Ectodermal cell (in vitro differentiated cells): ENCODE measurements at regions not wholly inside any gene's neighbourhood (a gene's known extent, or its start where the extent isn't known, plus 50 kb on each side); places are given as distances from the start of the nearest gene placed in this dataset.

Experiments
- H3K27ac ChIP-seq: 2 replicates; pipeline ENCODE4 v1.7.0; 2013; ENCODE audit warnings: mild to moderate bottlenecking, low read depth, low read length; ENCODE audit not compliant: insufficient read depth, poor library complexity, severe bottlenecking
- H3K27me3 ChIP-seq: 2 replicates; pipeline ENCODE4 v1.7.0; 2013; ENCODE audit warnings: mild to moderate bottlenecking, low read length; ENCODE audit not compliant: insufficient read depth, control insufficient read depth, poor library complexity, severe bottlenecking
- H3K36me3 ChIP-seq: one replicate; pipeline ENCODE4 v1.7.0; 2013; ENCODE audit warnings: low read length; ENCODE audit not compliant: control insufficient read depth, insufficient read depth
- H3K4me1 ChIP-seq: one replicate; pipeline ENCODE4 v1.7.0; 2013; ENCODE audit warnings: low read length; ENCODE audit not compliant: control insufficient read depth, insufficient read depth
- H3K4me3 ChIP-seq: 2 replicates; pipeline ENCODE4 v1.7.0; 2013; ENCODE audit warnings: low read depth, low read length, control low read depth; ENCODE audit not compliant: insufficient read depth
- H3K9me3 ChIP-seq: 2 replicates; pipeline ENCODE4 v1.7.0; 2013; ENCODE audit warnings: mild to moderate bottlenecking, low read length, moderate library complexity; ENCODE audit not compliant: control insufficient read depth
- WGBS, 2 experiments: methylation state at CpG; one replicate each; pipeline ENCODE4 v1.1.7; 2013; ENCODE audit warnings: missing lambda C conversion rate in 2 of 2; 5-methylcytosine and 5-hydroxymethylcytosine counted together

DNA sequence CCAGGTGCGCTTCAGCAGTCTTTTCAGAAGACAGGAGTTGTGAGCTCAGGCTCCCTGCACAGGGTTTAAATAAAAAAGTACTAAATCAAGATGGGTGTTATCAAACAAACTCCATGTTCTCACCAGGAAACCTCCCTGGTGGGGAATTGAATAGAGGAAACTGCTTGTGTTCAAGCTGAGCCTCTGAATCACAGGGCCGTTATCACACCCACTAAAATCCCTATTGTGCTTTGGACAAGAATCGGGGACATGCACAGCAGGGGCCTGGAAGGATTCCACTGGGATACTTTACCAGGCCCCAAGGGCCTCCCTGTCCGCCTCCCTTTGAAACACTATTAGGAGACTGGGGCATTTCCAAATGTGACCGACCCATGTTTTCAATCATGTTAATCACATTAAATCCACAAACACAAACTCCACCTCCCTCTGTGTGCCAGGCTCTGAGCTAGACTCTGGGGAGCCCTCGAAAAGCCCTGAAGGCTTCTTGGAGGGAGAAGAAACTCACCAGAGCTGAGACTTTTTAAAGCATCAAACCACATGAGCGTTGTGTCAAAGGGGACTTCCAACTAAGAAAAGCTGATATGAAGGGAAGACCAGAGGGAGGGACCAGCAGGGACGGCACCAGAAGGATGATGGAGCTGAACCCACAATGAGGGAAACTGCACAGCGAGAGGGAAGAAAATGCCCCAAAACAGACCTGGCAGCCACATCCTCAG, 458.7 kb upstream of the ID2 start:
- Histone ChIP-seq H3K4me3 (no peak overlapping the region), H3K27me3 (no peaks in the 10 kb centered on the region), H3K36me3 (no peaks in the 10 kb centered on the region), H3K9me3 (no peaks in the 10 kb centered on the region), H3K4me1 (peaks cover 7% of the 10 kb centered on the region), H3K27ac (no peak overlapping the region)
- 63 to 65% methylated on average over 9 of the region's 9 CpGs for WGBS, 2 experiments

DNA sequence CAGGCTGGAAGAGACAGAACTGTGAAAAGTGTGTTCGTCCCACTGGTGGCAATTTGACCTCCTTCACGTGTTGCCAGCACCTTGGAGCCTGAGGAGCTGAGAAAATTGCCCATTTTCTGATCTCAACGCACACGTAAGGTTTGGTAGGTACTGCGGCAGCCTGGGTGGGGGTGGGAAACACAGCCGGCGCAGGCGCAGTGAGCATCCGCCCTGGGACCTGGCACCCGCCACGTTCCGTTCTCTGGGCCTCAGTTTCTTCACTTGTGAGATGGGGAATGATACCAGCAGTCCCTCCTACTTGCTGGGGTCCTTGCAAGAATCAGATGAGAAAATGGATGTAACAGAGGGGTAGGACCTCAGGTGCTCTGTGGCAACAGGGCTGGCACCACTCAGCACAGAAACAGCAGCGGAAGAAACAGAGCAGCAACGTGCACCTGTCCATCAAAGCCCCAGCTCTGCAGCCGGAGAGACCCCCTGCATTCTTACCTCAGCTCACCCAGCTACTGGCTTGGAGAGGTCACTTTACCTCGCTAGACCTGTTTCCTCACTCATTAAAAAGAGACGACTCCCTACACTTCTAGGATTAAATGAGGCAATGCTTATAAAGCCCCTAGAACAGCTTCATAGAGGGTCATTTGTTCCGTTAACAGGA, 458.0 kb upstream of the ID2 start:
- no peak overlapping the region for H3K27ac ChIP-seq
- H3K9me3 ChIP-seq: no peaks in the 10 kb centered on the region
- H3K36me3 ChIP-seq: no peaks in the 10 kb centered on the region
- no peak overlapping the region for H3K4me3 ChIP-seq
- no peaks in the 10 kb centered on the region for H3K27me3 ChIP-seq
- H3K4me1 ChIP-seq: no peaks in the 10 kb centered on the region
- WGBS, 2 experiments: 86 to 88% methylated on average over 18 of the region's 18 CpGs

DNA sequence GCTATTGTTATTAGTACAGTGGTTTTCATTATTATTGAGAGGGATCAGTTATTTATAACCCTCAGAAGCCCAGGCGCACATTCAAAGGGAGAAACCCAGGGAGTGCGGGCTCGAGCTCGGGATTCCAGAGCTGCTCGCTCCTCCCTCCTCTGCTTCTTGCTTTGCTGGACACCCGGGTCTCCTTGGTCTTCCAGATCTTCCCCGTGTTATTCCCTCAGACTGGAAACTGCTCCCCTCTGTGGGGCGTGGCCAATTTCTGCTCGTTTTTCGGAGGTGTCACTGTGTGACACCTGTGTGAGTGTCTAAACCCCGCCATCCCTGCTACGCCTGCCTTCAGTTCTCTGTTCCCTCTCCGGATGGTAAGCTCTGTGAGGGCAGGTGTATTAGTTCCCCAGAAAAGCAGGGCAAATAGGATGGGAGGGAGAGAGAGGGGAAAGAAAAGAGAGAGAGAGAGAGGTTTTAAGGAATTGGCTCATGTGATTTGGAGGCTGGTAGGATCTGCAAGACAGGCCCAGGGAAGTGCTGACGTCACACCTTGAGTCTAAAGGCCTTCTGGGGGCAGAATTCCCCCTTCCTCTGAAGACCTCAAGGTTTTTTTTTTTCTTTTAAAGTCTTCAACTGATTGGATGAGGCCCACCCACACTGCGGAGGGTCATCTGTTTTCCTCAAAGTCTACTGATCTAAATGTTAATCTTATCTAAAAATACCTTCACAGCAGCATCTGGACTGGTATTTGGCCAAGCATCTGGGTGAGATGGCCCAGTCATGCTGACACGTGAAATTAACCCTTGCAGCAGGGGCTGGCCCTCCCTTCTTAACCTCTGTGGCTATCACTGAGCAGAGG, 457.3 kb upstream of the ID2 start:
- no peaks in the 10 kb centered on the region for H3K4me1 ChIP-seq
- H3K36me3 ChIP-seq: no peaks in the 10 kb centered on the region
- H3K9me3 ChIP-seq: no peaks in the 10 kb centered on the region
- H3K4me3 ChIP-seq: no peak overlapping the region
- no peaks in the 10 kb centered on the region for H3K27me3 ChIP-seq
- WGBS, 2 experiments: 82 to 85% methylated on average over 16 of the region's 16 CpGs
- H3K27ac ChIP-seq: no peak overlapping the region

DNA sequence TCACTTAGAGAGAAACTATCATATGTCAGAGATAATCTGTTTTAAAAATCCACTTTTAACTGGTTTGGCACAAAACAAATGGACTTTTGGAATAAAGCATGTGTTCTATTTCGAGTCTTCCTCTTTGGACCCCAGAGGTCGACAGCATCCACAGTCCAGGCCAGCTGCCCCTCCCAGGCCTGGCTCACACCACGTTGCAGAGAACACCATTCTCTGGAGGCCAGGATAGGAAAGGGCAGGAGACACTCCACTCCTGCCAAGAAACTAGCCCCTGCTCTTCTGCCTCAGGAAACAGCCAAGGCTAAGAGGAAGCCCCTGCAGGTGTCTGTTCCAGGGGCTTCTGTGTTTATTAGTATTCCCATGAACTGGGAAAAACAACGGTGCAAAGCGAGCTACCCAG, 456.6 kb upstream of the ID2 start:
- no peak overlapping the region for H3K4me3 ChIP-seq
- WGBS, 2 experiments: 92 to 94% methylated on average over 5 of the region's 5 CpGs
- H3K27ac ChIP-seq: no peak overlapping the region
- H3K27me3 ChIP-seq: no peaks in the 10 kb centered on the region
- no peaks in the 10 kb centered on the region for H3K36me3 ChIP-seq
- no peaks in the 10 kb centered on the region for H3K4me1 ChIP-seq
- no peaks in the 10 kb centered on the region for H3K9me3 ChIP-seq

DNA sequence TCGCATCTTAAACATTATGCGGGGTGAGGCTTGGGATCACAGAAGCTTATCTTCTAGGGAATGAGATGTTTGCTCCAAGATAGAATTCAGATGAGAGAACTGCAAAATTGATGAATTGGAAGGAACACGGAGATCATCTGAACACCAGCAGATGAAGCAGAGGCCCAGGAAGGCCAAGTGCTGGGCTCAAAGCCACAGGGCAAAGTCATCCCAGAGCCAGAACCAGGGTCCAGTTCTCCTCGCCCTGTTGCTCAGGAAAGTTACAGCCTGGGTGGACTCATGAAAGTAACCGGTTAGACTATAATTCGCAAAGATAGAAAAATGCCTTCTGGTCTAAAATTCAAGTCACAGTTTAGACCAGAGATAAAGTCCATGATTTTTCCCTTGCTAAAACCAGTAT, 456.1 kb upstream of the ID2 start:
- Histone ChIP-seq H3K27ac (no peak overlapping the region), H3K4me3 (no peak overlapping the region), H3K4me1 (no peaks in the 10 kb centered on the region), H3K9me3 (no peaks in the 10 kb centered on the region), H3K36me3 (no peaks in the 10 kb centered on the region), H3K27me3 (no peaks in the 10 kb centered on the region)
- 96 to 97% methylated on average over 6 of the region's 6 CpGs for WGBS, 2 experiments

DNA sequence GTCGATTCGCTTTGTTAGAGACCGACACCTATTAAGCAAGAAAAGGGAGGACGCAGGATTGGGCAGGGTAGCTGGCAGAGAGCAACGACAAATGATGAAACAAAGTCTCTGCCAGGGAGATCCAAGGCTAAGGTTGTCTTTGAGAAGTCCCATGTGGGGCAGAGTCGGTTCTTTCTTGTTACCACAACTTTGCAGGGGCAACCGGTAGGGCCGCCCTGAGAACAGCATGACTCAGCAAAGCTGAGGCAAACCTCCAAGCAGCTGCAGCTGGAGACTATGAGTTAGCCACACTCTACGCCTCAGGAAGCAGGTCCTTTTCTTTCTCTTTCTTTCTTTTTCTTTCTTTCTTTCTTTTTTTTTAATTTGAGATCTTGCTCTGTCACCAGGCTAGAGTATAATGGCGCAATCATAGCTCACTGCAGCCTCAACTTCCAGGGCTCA, 452.3 kb upstream of the ID2 start:
- no peak overlapping the region for H3K27ac ChIP-seq
- no peaks in the 10 kb centered on the region for H3K4me1 ChIP-seq
- H3K9me3 ChIP-seq: no peaks in the 10 kb centered on the region
- H3K36me3 ChIP-seq: no peaks in the 10 kb centered on the region
- WGBS, 2 experiments: 84 to 86% methylated on average over 10 of the region's 10 CpGs
- no peaks in the 10 kb centered on the region for H3K27me3 ChIP-seq
- no peak overlapping the region for H3K4me3 ChIP-seq

DNA sequence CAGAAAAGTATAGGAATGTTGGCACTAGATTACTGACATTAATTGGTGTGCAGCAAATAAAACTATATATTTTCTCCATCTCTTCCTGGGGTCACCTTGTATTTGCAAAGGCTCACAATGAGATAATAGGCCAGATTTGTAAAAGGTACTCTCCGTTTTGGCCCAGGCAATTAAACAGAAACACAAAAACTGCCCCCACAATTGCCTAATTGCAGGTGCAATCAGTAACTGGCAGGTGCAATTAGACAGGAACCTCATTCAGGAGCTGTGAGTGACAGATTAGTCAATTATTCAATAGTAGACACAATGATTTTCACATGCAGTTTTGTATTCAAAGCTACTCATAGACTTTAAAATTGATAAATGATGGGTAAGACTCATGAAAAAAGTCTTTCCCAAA, 451.4 kb upstream of the ID2 start:
- H3K9me3 ChIP-seq: no peaks in the 10 kb centered on the region
- 89 to 91% methylated on average over 1 of the region's 1 CpG for WGBS, 2 experiments
- no peaks in the 10 kb centered on the region for H3K36me3 ChIP-seq
- no peaks in the 10 kb centered on the region for H3K4me1 ChIP-seq
- H3K27me3 ChIP-seq: no peaks in the 10 kb centered on the region
- H3K27ac ChIP-seq: no peak overlapping the region
- H3K4me3 ChIP-seq: no peak overlapping the region

DNA sequence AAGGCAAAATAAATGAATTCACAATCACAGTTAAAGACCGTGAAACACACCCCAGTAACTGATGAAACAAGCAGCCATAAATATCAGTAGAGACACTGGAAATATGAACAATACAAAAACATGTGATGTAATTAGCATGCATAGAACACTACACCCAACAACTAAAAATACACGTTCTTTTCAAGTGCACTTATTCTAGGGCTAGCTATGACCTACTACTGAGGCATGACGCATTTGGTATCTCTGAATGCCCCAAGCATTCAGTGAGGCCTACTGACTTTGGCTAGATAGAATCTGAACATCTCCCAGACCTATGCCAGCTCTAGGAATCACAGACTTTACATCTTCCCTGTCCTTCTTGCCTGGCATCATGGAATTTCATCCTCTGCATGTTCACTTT, 450.0 kb upstream of the ID2 start:
- no peaks in the 10 kb centered on the region for H3K27me3 ChIP-seq
- H3K36me3 ChIP-seq: no peaks in the 10 kb centered on the region
- H3K9me3 ChIP-seq: no peaks in the 10 kb centered on the region
- no peak overlapping the region for H3K4me3 ChIP-seq
- no peaks in the 10 kb centered on the region for H3K4me1 ChIP-seq
- WGBS, 2 experiments: 96 to 100% methylated on average over 2 to 3 of the region's 3 CpGs
- H3K27ac ChIP-seq: no peak overlapping the region

DNA sequence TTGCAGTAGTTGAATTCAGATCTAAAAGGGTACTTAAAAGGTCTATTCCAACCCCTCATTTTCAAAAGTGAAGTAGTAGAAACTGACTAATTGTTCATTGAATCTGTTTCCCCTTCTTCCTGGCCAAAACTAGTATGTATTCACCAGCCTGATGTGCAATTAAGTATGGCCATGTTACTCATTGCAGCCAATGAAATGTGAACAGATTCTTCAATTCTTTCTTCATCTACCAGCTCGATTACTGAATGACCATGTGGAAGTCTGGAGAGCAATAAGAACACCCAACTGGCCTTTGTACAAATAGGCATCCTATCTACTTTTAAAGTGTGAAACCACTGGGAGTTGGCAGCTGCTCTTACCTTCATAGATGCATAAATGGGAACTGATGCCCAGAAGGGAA, 449.0 kb upstream of the ID2 start:
- H3K4me3 ChIP-seq: no peak overlapping the region
- H3K4me1 ChIP-seq: no peaks in the 10 kb centered on the region
- no peaks in the 10 kb centered on the region for H3K36me3 ChIP-seq
- 91 to 92% methylated on average over 1 of the region's 1 CpG for WGBS, 2 experiments
- no peaks in the 10 kb centered on the region for H3K27me3 ChIP-seq
- H3K9me3 ChIP-seq: no peaks in the 10 kb centered on the region
- no peak overlapping the region for H3K27ac ChIP-seq

DNA sequence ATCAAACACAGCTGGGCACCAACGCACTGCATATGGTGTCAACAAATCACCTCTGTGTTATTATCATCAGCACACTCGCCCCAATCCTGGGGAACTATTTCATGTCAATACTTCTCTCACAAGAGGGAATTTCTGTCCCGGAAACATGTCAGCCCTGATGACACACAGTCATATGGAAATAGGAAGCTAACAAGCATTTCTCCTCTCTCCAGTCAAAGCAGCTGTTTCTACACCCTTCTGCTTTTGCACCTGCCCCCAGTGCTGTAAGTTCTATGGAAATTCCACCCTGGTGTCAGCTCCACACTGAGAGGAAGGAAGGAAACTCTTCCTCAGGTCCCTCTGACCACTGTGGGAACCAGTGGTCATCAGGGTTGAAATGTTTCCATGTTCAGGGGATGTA, 447.6 kb upstream of the ID2 start:
- no peaks in the 10 kb centered on the region for H3K36me3 ChIP-seq
- H3K4me3 ChIP-seq: no peak overlapping the region
- no peaks in the 10 kb centered on the region for H3K27me3 ChIP-seq
- WGBS, 2 experiments: 85 to 94% methylated on average over 3 of the region's 3 CpGs
- H3K9me3 ChIP-seq: no peaks in the 10 kb centered on the region
- peaks cover 4% of the 10 kb centered on the region for H3K4me1 ChIP-seq
- H3K27ac ChIP-seq: no peak overlapping the region
